H1 (cell line): ENCODE measurements at regions not wholly inside any gene's neighbourhood (a gene's known extent, or its start where the extent isn't known, plus 50 kb on each side); places are given as distances from the start of the nearest gene placed in this dataset.

Experiments
- CTCF ChIA-PET: fragments of 300-600 bp; sonication (Branson Sonifier 250); formaldehyde crosslinking; loops from one replicate; lab custom pipeline; 2021; ENCODE audit not compliant: partially characterized antibody; lab: Charles Lee
- POLR2A ChIA-PET: fragments of 300-600 bp; sonication (Branson Sonifier 250); formaldehyde crosslinking; loops from one replicate; lab custom pipeline; 2021; ENCODE audit warnings: inconsistent platforms; ENCODE audit not compliant: partially characterized antibody; lab: Charles Lee
- DNase-seq, 2 experiments: peaks; one replicate each; pipeline versions ENCODE4 v3.0.0 to v3.0.0-alpha.2; 2010 to 2022; ENCODE audit warnings: low spot score in 2 of 2, low read depth in 1 of 2, mixed read lengths in 1 of 2
- FAIRE-seq: peaks from 2 replicates; lab custom pipeline; 2011; peaks lifted over from hg19 to GRCh38; lab: Jason Lieb, UNC
- H2AFZ ChIP-seq: 2 replicates; pipeline ENCODE4 v1.8.1; 2012; ENCODE audit warnings: low read length, inconsistent platforms
- H2AK5ac ChIP-seq: 2 replicates; pipeline ENCODE4 v1.6.1; 2013; ENCODE audit warnings: low read depth, low read length
- H2BK120ac ChIP-seq: replicated peaks from 2 replicates; pipeline ENCODE3; 2013; ENCODE audit warnings: low read depth, low read length, inconsistent platforms
- H2BK12ac ChIP-seq: 2 replicates; pipeline ENCODE4 v1.6.1; 2013; ENCODE audit warnings: low read depth, low read length
- H2BK15ac ChIP-seq: 2 replicates; pipeline ENCODE4 v1.6.1; 2013; ENCODE audit warnings: low read length
- H2BK20ac ChIP-seq: 2 replicates; pipeline ENCODE4 v1.6.1; 2013; ENCODE audit warnings: low read length
- H2BK5ac ChIP-seq: 2 replicates; pipeline ENCODE4 v1.6.1; 2013; ENCODE audit warnings: low read depth, low read length
- H3K14ac ChIP-seq: 2 replicates; pipeline ENCODE4 v1.6.1; 2013; ENCODE audit warnings: inconsistent platforms; ENCODE audit not compliant: insufficient read length
- H3K18ac ChIP-seq: 2 replicates; pipeline ENCODE4 v1.6.1; 2013; ENCODE audit warnings: low read length; ENCODE audit errors: extremely low read depth
- H3K23ac ChIP-seq: 2 replicates; pipeline ENCODE4 v1.6.1; 2013; ENCODE audit warnings: inconsistent platforms; ENCODE audit not compliant: insufficient read length
- H3K23me2 ChIP-seq: 2 replicates; pipeline ENCODE4 v1.6.1; 2013; ENCODE audit warnings: low read depth, low read length
- H3K27ac ChIP-seq: 2 replicates; pipeline ENCODE4 v1.6.1; 2011; ENCODE audit warnings: low read depth, low read length, inconsistent platforms
- H3K27me3 ChIP-seq, 4 experiments: replicated peaks in 1 of 4; 1 replicate in 1 of 4; 2 replicates in 3 of 4; pipeline versions ENCODE4 v1.6.1 to v1.8.1; 2011 to 2013; ENCODE audit warnings: low read length in 3 of 4, mild to moderate bottlenecking in 3 of 4, inconsistent platforms in 2 of 4, mixed read lengths in 2 of 4, moderate library complexity in 1 of 4; ENCODE audit not compliant: control insufficient read depth in 3 of 4, insufficient read depth in 3 of 4; ENCODE audit errors: extremely low read depth in 1 of 4
- H3K36me3 ChIP-seq, 4 experiments: 2 replicates each; pipeline versions ENCODE4 v1.6.1 to v1.8.1; 2011 to 2013; ENCODE audit warnings: mild to moderate bottlenecking in 4 of 4, low read length in 3 of 4, moderate library complexity in 2 of 4, control low read depth in 1 of 4, inconsistent platforms in 1 of 4; ENCODE audit not compliant: insufficient read depth in 4 of 4, control insufficient read depth in 2 of 4
- H3K4ac ChIP-seq: replicated peaks from 2 replicates; pipeline ENCODE3; 2013; ENCODE audit warnings: low read length, low read depth, mixed read lengths, inconsistent platforms; ENCODE audit not compliant: insufficient read length
- H3K4me1 ChIP-seq, 4 experiments: replicated peaks in 1 of 4; 1 replicate in 1 of 4; 2 replicates in 3 of 4; pipeline versions ENCODE4 v1.6.1 to v1.8.1; 2011 to 2013; ENCODE audit warnings: low read length in 3 of 4, inconsistent platforms in 2 of 4, mixed read lengths in 1 of 4; ENCODE audit not compliant: insufficient read depth in 4 of 4, control insufficient read depth in 3 of 4
- H3K4me2 ChIP-seq, 2 experiments: 2 replicates each; pipeline versions ENCODE4 v1.6.1 to v1.8.1; 2011 to 2013; ENCODE audit warnings: low read depth in 2 of 2, low read length in 2 of 2, control low read depth in 1 of 2, inconsistent platforms in 1 of 2, mild to moderate bottlenecking in 1 of 2; ENCODE audit not compliant: insufficient read depth in 1 of 2
- H3K4me3 ChIP-seq, 4 experiments: fragments of 200-600, 300-600 bp in 1 of 4; sonication (generic), shearing (Covaris generic), sonication (Bioruptor Twin) in 1 of 4; 2 replicates each; pipeline versions ENCODE4 v1.5.1 to v1.8.1; 2011 to 2016; ENCODE audit warnings: low read length in 4 of 4, low read depth in 3 of 4, control low read depth in 2 of 4, inconsistent platforms in 2 of 4, mild to moderate bottlenecking in 2 of 4, mixed read lengths in 1 of 4, moderate library complexity in 1 of 4; ENCODE audit not compliant: insufficient read depth in 2 of 4; ENCODE audit errors: extremely low read depth in 1 of 4
- H3K56ac ChIP-seq: replicated peaks from 2 replicates; pipeline ENCODE3; 2013; ENCODE audit warnings: low read depth, mild to moderate bottlenecking, mixed read lengths, low read length, inconsistent platforms; ENCODE audit not compliant: insufficient read length
- H3K79me1 ChIP-seq: 2 replicates; pipeline ENCODE4 v1.6.1; 2013; ENCODE audit warnings: low read depth, low read length, control low read depth
- H3K79me2 ChIP-seq, 2 experiments: 2 replicates each; pipeline versions ENCODE4 v1.6.1 to v1.8.1; 2012 to 2013; ENCODE audit warnings: low read length in 2 of 2, mild to moderate bottlenecking in 2 of 2, inconsistent platforms in 1 of 2; ENCODE audit not compliant: insufficient read depth in 2 of 2, control insufficient read depth in 1 of 2
- H3K9ac ChIP-seq, 4 experiments: replicated peaks in 1 of 4; 1 replicate in 1 of 4; 2 replicates in 3 of 4; pipeline versions ENCODE4 v1.6.1 to v1.8.1; 2011 to 2013; ENCODE audit warnings: low read depth in 3 of 4, low read length in 3 of 4, control low read depth in 2 of 4, mild to moderate bottlenecking in 2 of 4, moderate library complexity in 2 of 4, inconsistent platforms in 1 of 4; ENCODE audit errors: extremely low read depth in 1 of 4
- H3K9me3 ChIP-seq, 2 experiments: 2 replicates each; pipeline versions ENCODE4 v1.6.1 to v1.8.1; 2012 to 2013; ENCODE audit warnings: mild to moderate bottlenecking in 2 of 2, moderate library complexity in 2 of 2, control low read depth in 1 of 2, inconsistent platforms in 1 of 2, low read depth in 1 of 2, low read length in 1 of 2, mixed read lengths in 1 of 2; ENCODE audit not compliant: insufficient read depth in 2 of 2
- H4K20me1 ChIP-seq, 2 experiments: replicated peaks in 1 of 2; 2 replicates each; pipeline versions ENCODE3 to v1.8.1; 2011 to 2013; ENCODE audit warnings: inconsistent platforms in 2 of 2, low read length in 2 of 2, mild to moderate bottlenecking in 1 of 2; ENCODE audit not compliant: insufficient read depth in 2 of 2, control insufficient read depth in 1 of 2
- H4K5ac ChIP-seq: 2 replicates; pipeline ENCODE4 v1.6.1; 2013; ENCODE audit warnings: low read length, low read depth, mixed read lengths, inconsistent platforms; ENCODE audit not compliant: insufficient read length
- H4K8ac ChIP-seq: 2 replicates; pipeline ENCODE4 v1.8.0; 2013; ENCODE audit warnings: mild to moderate bottlenecking, moderate library complexity, low read length, inconsistent platforms; ENCODE audit not compliant: insufficient read depth; ENCODE audit errors: extremely low read depth
- H4K91ac ChIP-seq: replicated peaks from 2 replicates; pipeline ENCODE3; 2013; ENCODE audit warnings: low read length, mixed read lengths, inconsistent platforms; ENCODE audit not compliant: insufficient read length
- BACH1 ChIP-seq: IDR thresholded peaks from 2 replicates; pipeline ENCODE4 v1.6.1; 2012; ENCODE audit warnings: low read length, improper control_type of control experiment
- BCL11A ChIP-seq, 2 experiments: IDR thresholded peaks; one replicate each; pipeline ENCODE4 v1.6.1; 2011; ENCODE audit warnings: low read depth in 2 of 2, low read length in 2 of 2, mild to moderate bottlenecking in 2 of 2
- BRCA1 ChIP-seq: IDR thresholded peaks from 2 replicates; pipeline ENCODE4 v1.6.1; 2012; ENCODE audit warnings: low read depth, low read length, improper control_type of control experiment
- CEBPB ChIP-seq: IDR thresholded peaks from 2 replicates; pipeline ENCODE4 v1.6.1; 2012; ENCODE audit warnings: low read depth, low read length
- CHD1 ChIP-seq: IDR thresholded peaks from 2 replicates; pipeline ENCODE4 v1.6.1; 2012; ENCODE audit warnings: low read depth, low read length, improper control_type of control experiment
- CREB1 ChIP-seq: IDR thresholded peaks from 2 replicates; pipeline ENCODE4 v1.6.1; 2012; ENCODE audit warnings: inconsistent platforms
- CTBP2 ChIP-seq: IDR thresholded peaks from 2 replicates; pipeline ENCODE4 v1.7.0; 2011; ENCODE audit warnings: borderline replicate concordance, mild to moderate bottlenecking, moderate library complexity, mixed read lengths, low read length; ENCODE audit not compliant: insufficient read depth, insufficient read length
- GABPA ChIP-seq: IDR thresholded peaks from 2 replicates; pipeline ENCODE4 v1.6.1; 2011; ENCODE audit warnings: mild to moderate bottlenecking, low read length, moderate library complexity, borderline replicate concordance; ENCODE audit not compliant: insufficient read depth
- JUND ChIP-seq: IDR thresholded peaks from 2 replicates; pipeline ENCODE4 v1.6.1; 2011; ENCODE audit warnings: mild to moderate bottlenecking, improper control_type of control experiment, low read length
- MAFK ChIP-seq: IDR thresholded peaks from 2 replicates; pipeline ENCODE4 v1.6.1; 2012; ENCODE audit warnings: low read depth, mild to moderate bottlenecking, improper control_type of control experiment, low read length
- SAP30 ChIP-seq: fragments of 300-600 bp; sonication (generic); IDR thresholded peaks from 2 replicates; pipeline ENCODE4 v1.7.1; 2012; ENCODE audit warnings: low read length, moderate library complexity, mild to moderate bottlenecking, inconsistent platforms; ENCODE audit not compliant: insufficient read depth, insufficient replicate concordance
- SRF ChIP-seq: IDR thresholded peaks from 2 replicates; pipeline ENCODE4 v1.6.1; 2011; ENCODE audit warnings: mild to moderate bottlenecking, low read depth, low read length, moderate library complexity
- SUZ12 ChIP-seq: fragments of 200-600 bp; sonication (generic); IDR thresholded peaks from 2 replicates; pipeline ENCODE4 v1.6.1; 2012; ENCODE audit warnings: mild to moderate bottlenecking, inconsistent platforms, low read length, moderate library complexity, mixed read lengths
- TEAD4 ChIP-seq: IDR thresholded peaks from 2 replicates; pipeline ENCODE4 v1.6.1; 2012; ENCODE audit warnings: low read depth, low read length, inconsistent platforms, mixed read lengths
- WGBS, 2 experiments: shearing (Covaris generic) in 1 of 2; methylation state at CpG; one replicate each; pipeline versions ENCODE4 v1.1.6 to v1.1.7; 2013 to 2015; ENCODE audit warnings: low lambda C conversion rate in 2 of 2, mixed read lengths in 2 of 2, inconsistent platforms in 1 of 2, low coverage in 1 of 2, missing lambda C conversion rate in 1 of 2; ENCODE audit not compliant: insufficient replicate concordance in 2 of 2, insufficient coverage in 1 of 2, insufficient read length in 1 of 2; ENCODE audit errors: extremely low coverage in 1 of 2, missing lambda C conversion rate in 1 of 2; 5-methylcytosine and 5-hydroxymethylcytosine counted together
- TF ChIP-seq, protein P1 (sequence below): IDR thresholded peaks from 2 replicates; pipeline ENCODE4 v1.6.1; 2012; ENCODE audit warnings: inconsistent platforms

DNA sequence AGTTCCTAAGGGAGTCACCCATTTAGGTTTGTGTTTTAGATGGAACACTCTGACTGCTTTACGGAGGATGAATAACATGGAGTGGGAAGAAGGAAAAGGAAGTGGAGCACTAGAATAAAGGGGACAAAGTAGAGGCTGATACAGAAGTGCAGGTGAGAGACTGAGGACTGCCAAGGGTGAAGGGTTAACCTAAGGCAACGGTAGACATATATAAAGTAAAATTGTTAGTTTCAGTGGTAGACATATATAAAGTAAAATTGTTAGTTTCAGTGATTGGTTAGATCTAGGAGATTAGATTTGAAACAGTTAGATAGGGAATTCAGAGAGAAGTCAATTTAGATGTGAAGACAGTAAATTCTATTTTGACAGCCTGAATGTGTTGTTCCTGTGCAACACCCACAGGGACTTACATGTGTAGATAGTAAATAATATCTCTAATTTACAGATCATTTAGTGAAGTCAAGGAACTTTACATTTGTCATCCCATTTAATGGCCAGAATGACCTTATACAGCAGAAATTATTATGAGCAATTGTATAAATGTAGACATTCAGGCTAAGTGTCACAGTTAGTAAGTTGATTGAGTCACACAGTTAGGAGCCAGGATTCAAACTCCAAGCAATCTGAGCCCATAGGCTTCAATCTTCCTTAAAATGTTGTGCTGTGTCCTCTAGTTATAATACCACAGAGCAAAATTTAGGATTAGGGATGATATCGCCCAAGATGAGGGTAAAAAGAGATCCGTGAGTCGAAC is 270.8 kb upstream of the UBE2E3 start:
- no peak overlapping the region for H3K56ac ChIP-seq
- H3K23ac ChIP-seq, result no peak overlapping the region
- no peaks in the 10 kb centered on the region for H3K27me3 ChIP-seq
- H2AK5ac ChIP-seq, result no peak overlapping the region
- ChIA-PET CTCF (no interaction called here), POLR2A (no interaction called here)
- H3K14ac ChIP-seq, result no peak overlapping the region
- H3K4me3 ChIP-seq, result no peak overlapping the region
- H3K23me2 ChIP-seq, result no peaks in the 10 kb centered on the region
- H3K4ac ChIP-seq, result no peak overlapping the region
- no peak overlapping the region for H4K8ac ChIP-seq
- H2BK5ac ChIP-seq, result no peak overlapping the region
- no peak overlapping the region for H3K4me2 ChIP-seq
- H4K20me1 ChIP-seq, result no peaks in the 10 kb centered on the region
- H2BK20ac ChIP-seq, result no peak overlapping the region
- H3K27ac ChIP-seq, result no peak overlapping the region
- H3K79me2 ChIP-seq, result no peaks in the 10 kb centered on the region
- no peaks in the 10 kb centered on the region for H3K9me3 ChIP-seq
- H3K36me3 ChIP-seq, result no peaks in the 10 kb centered on the region
- no peak overlapping the region for H4K5ac ChIP-seq
- no peaks in the 10 kb centered on the region for H3K79me1 ChIP-seq
- FAIRE-seq (no peak), DNase-seq (no peak)
- H3K4me1 ChIP-seq, result no peaks in the 10 kb centered on the region
- H2AFZ ChIP-seq, result no peak overlapping the region
- no peak overlapping the region for H4K91ac ChIP-seq
- WGBS, 2 experiments, result 98% methylated on average over 5 of the region's 5 CpGs; no CpG with 5 or more reads in 1 of the 2 experiments
- H2BK12ac ChIP-seq, result no peak overlapping the region
- no peak overlapping the region for H2BK15ac ChIP-seq
- H3K18ac ChIP-seq, result no peak overlapping the region
- no peak overlapping the region for H2BK120ac ChIP-seq
- H3K9ac ChIP-seq, result no peak overlapping the region
- TF ChIP-seq CTBP2 (no peak), TEAD4 (no peak), GABPA (no peak), CREB1 (no peak), BRCA1 (no peak), CEBPB (no peak), BACH1 (no peak), SUZ12 (no peak), CHD1 (no peak), SAP30 (no peak), MAFK (no peak), JUND (no peak), BCL11A (IDR thresholded peaks at IDR 0.05; ENCODE audit: low read depth in 2 of 2, low read length in 2 of 2) (no peak), SRF (no peak)
- TF ChIP-seq, protein P1, sequence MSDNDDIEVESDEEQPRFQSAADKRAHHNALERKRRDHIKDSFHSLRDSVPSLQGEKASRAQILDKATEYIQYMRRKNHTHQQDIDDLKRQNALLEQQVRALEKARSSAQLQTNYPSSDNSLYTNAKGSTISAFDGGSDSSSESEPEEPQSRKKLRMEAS, result no peak
